ENCODE measurements at regions not wholly inside any gene's neighbourhood (a gene's known extent, or its start where the extent isn't known, plus 50 kb on each side); places are given as distances from the start of the nearest gene placed in this dataset.

- no peak overlapping the region for H3K27ac ChIP-seq
- H3K36me3 ChIP-seq = no peaks in the 10 kb centered on the region
- DNase-seq = no peak
- intact Hi-C loops (cut with DNase I) = no loop called here
- no peaks in the 10 kb centered on the region for H3K27me3 ChIP-seq
- no peaks in the 10 kb centered on the region for H3K9me3 ChIP-seq
- peaks cover 10 to 13% of the 10 kb centered on the region in 2 donors for H3K4me1 ChIP-seq
- no peak overlapping the region for H3K4me3 ChIP-seq (replicated peaks in 1 of 3)
- no peak for TF ChIP-seq POLR2A (IDR thresholded peaks at IDR 0.05)
- TF ChIP-seq, protein P1, sequence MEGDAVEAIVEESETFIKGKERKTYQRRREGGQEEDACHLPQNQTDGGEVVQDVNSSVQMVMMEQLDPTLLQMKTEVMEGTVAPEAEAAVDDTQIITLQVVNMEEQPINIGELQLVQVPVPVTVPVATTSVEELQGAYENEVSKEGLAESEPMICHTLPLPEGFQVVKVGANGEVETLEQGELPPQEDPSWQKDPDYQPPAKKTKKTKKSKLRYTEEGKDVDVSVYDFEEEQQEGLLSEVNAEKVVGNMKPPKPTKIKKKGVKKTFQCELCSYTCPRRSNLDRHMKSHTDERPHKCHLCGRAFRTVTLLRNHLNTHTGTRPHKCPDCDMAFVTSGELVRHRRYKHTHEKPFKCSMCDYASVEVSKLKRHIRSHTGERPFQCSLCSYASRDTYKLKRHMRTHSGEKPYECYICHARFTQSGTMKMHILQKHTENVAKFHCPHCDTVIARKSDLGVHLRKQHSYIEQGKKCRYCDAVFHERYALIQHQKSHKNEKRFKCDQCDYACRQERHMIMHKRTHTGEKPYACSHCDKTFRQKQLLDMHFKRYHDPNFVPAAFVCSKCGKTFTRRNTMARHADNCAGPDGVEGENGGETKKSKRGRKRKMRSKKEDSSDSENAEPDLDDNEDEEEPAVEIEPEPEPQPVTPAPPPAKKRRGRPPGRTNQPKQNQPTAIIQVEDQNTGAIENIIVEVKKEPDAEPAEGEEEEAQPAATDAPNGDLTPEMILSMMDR (IDR thresholded peaks at IDR 0.05) = no peak
- WGBS, 2 donors = 96 to 97% methylated on average over 16 of the region's 16 CpGs
Observed at GRCh38 chr2:7840651-7841380, 841.0 kb upstream of the ID2 start.

DNA sequence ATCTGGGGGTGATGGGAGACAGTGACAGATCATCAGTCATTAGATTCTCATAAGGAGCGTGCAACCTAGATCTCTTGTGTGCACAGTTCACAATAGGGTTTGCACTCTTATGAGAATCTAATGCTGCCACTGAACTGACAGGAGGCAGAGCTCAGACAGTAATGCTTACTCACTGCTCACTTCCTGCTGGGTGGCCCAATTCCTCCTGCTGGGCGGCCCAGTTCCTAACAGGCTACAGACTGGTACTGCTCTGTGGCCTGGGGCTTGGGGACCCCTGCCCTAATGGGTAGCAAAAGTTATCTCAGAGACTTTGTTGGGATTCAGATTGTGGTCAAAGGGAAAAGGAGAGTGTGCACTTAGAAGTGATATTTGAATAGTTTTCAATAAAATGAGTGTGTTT is 840.1 kb upstream of the ID2 start:
- intact Hi-C loops (cut with DNase I) = no loop called here
- H3K36me3 ChIP-seq = no peaks in the 10 kb centered on the region
- WGBS, 2 donors = 91 to 95% methylated on average over 2 of the region's 2 CpGs
- no peak for DNase-seq
- H3K4me3 ChIP-seq (replicated peaks in 1 of 3) = no peak overlapping the region
- H3K4me1 ChIP-seq = peaks cover 3 to 7% of the 10 kb centered on the region in 2 donors
- no peaks in the 10 kb centered on the region for H3K9me3 ChIP-seq
- H3K27me3 ChIP-seq = no peaks in the 10 kb centered on the region
- H3K27ac ChIP-seq = no peak overlapping the region
- TF ChIP-seq POLR2A (IDR thresholded peaks at IDR 0.05) = no peak
- TF ChIP-seq, protein P1 (IDR thresholded peaks at IDR 0.05) = no peak

DNA sequence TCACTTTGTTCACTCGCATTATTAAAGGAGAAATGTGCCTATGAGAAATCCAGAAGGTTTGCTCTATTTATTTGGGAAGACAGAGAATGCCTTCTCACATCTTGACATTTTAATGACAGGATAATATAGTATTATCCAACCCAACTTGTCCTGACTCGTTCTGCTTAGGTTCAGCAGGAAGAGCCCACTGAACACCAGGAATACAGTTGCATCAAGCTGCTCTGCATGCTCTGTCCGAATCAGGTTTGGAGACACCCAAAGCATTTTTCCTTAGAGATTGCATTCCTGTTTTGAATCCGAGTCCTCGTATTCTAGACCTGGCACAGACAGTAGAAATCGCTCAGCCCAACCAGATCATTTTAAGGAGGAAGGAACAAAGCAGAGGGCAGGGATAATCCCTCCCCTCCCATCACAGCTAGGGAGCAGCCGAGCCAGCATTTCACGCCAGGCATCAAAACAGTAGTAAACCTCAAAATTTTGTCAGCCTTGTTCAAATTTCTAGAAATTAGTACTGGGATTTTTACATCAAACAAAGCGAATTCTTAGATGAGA is 837.4 kb upstream of the ID2 start:
- peaks cover 0 to 16% of the 10 kb centered on the region in 2 donors for H3K4me1 ChIP-seq
- intact Hi-C loops (cut with DNase I) = no loop called here
- no peaks in the 10 kb centered on the region for H3K9me3 ChIP-seq
- TF ChIP-seq POLR2A (IDR thresholded peaks at IDR 0.05) = no peak
- TF ChIP-seq, protein P1 (IDR thresholded peaks at IDR 0.05) = no peak
- no peak for DNase-seq
- 66 to 81% methylated on average over 9 of the region's 9 CpGs for WGBS, 2 donors
- H3K27ac ChIP-seq = no peak overlapping the region
- no peaks in the 10 kb centered on the region for H3K27me3 ChIP-seq
- no peaks in the 10 kb centered on the region for H3K36me3 ChIP-seq
- H3K4me3 ChIP-seq (replicated peaks in 1 of 3) = no peak overlapping the region

GRCh38 chr2:7845332-7845731 is 836.5 kb upstream of the ID2 start:
- 55 to 76% methylated on average over 2 of the region's 2 CpGs for WGBS, 2 donors
- no peak for DNase-seq
- Histone ChIP-seq H3K4me3 (replicated peaks in 1 of 3) (no peak overlapping the region), H3K4me1 (peaks cover 0 to 16% of the 10 kb centered on the region in 2 donors), H3K27ac (no peak overlapping the region), H3K27me3 (no peaks in the 10 kb centered on the region), H3K36me3 (no peaks in the 10 kb centered on the region), H3K9me3 (no peaks in the 10 kb centered on the region)
- TF ChIP-seq, protein P1 (IDR thresholded peaks at IDR 0.05) = no peak
- no peak for TF ChIP-seq POLR2A (IDR thresholded peaks at IDR 0.05)
- intact Hi-C loops (cut with DNase I) = no loop called here

DNA sequence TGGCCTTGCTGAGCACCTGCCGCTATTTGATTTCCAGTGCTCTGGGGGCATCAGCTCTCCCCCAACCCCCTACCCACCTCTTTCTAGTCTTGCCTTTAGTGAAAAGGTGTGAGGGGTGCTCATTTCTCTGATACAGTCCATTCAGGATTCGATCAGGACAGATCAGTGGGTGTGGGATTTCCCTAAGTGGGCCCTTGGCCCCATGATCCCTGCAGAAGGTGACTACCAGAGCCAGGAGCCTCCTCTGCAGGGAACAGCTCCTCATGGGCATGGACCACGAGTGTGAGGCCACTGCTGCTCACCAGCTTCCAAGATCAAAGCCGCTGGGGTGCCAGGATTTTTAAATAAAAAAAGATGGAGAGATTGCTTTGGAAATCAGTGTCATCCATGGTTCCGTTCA is 835.2 kb upstream of the ID2 start:
- no peak for TF ChIP-seq POLR2A (IDR thresholded peaks at IDR 0.05)
- TF ChIP-seq, protein P1 (IDR thresholded peaks at IDR 0.05) = no peak
- no peak overlapping the region for H3K4me3 ChIP-seq (replicated peaks in 1 of 3)
- 90 to 99% methylated on average over 5 of the region's 5 CpGs for WGBS, 2 donors
- H3K27me3 ChIP-seq = no peaks in the 10 kb centered on the region
- intact Hi-C loops (cut with DNase I) = no loop called here
- H3K27ac ChIP-seq = no peak overlapping the region
- H3K9me3 ChIP-seq = no peaks in the 10 kb centered on the region
- DNase-seq = no peak
- peaks cover 0 to 16% of the 10 kb centered on the region in 2 donors for H3K4me1 ChIP-seq
- no peaks in the 10 kb centered on the region for H3K36me3 ChIP-seq
